DND-41 (cell line): ENCODE measurements at regions not wholly inside any gene's neighbourhood (a gene's known extent, or its start where the extent isn't known, plus 50 kb on each side); places are given as distances from the start of the nearest gene placed in this dataset.

Experiments used
- CTCF ChIP-seq: IDR thresholded peaks from 2 replicates; pipeline ENCODE4 v1.5.1; 2012; ENCODE audit warnings: borderline replicate concordance, low read length, moderate library complexity, mild to moderate bottlenecking; ENCODE audit not compliant: poor library complexity, severe bottlenecking; ENCODE audit errors: extremely low read depth
- EZH2 ChIP-seq: IDR thresholded peaks from 3 replicates; pipeline ENCODE4 v1.6.1; 2012; ENCODE audit warnings: borderline replicate concordance, low read depth, mild to moderate bottlenecking, moderate library complexity, low read length, inconsistent platforms; ENCODE audit not compliant: severe bottlenecking

- TF ChIP-seq CTCF, result no peak
- TF ChIP-seq EZH2, result no peak
These were observed 139.4 kb upstream of the KRR1 start for GRCh38 chr12:75650595-75651341.
